Fibroblast of upper back skin (primary cell): ENCODE measurements at regions not wholly inside any gene's neighbourhood (a gene's known extent, or its start where the extent isn't known, plus 50 kb on each side); places are given as distances from the start of the nearest gene placed in this dataset.
"Not testable (repeated sequence)": the region's sequence is repeated elsewhere in the genome, so short reads cannot be mapped to it uniquely, and the experiment has no call there.

Experiments used
- DNase-seq: peaks from one replicate; pipeline ENCODE4 v3.0.0-alpha.2; 2013

- DNase-seq: no peak
These were observed 998.1 kb downstream of the SI start for GRCh38 chr3:164080208-164080607.

- DNase-seq: no peak
These were observed 1014.0 kb downstream of the SI start for GRCh38 chr3:164064298-164064697.

- no peak for DNase-seq
These were observed 1017.4 kb downstream of the SI start for GRCh38 chr3:164060923-164061322.

GRCh38 chr3:164049847-164050246 lies 1028.4 kb downstream of the SI start:
- no peak for DNase-seq

GRCh38 chr3:164048451-164048850 lies 1029.8 kb downstream of the SI start:
- DNase-seq: no peak

GRCh38 chr3:164040991-164041390 lies 1037.3 kb downstream of the SI start:
- DNase-seq: no peak

GRCh38 chr3:164030194-164030593 lies 1048.1 kb downstream of the SI start:
- no peak for DNase-seq

GRCh38 chr3:164024786-164025185 lies 1053.5 kb downstream of the SI start:
- DNase-seq: no peak

- no peak for DNase-seq
These were observed 1054.8 kb downstream of the SI start for GRCh38 chr3:164023480-164023879.

- DNase-seq: no peak
These were observed 1059.8 kb downstream of the SI start for GRCh38 chr3:164018500-164018899.

GRCh38 chr3:164007765-164008164 lies 1070.5 kb downstream of the SI start:
- no peak for DNase-seq

- no peak for DNase-seq
These were observed 1074.1 kb downstream of the SI start for GRCh38 chr3:164004205-164004604.

- DNase-seq: not testable (repeated sequence)
These were observed 1075.3 kb downstream of the SI start for GRCh38 chr3:164003016-164003415.

- no peak for DNase-seq
These were observed 1094.4 kb downstream of the SI start for GRCh38 chr3:163983940-163984339.

GRCh38 chr3:163971861-163972260 lies 1106.4 kb downstream of the SI start:
- no peak for DNase-seq

- no peak for DNase-seq
These were observed 1121.2 kb downstream of the SI start for GRCh38 chr3:163957072-163957471.

- DNase-seq: no peak
These were observed 1124.8 kb downstream of the SI start for GRCh38 chr3:163953526-163953925.

- no peak for DNase-seq
These were observed 1125.8 kb downstream of the SI start for GRCh38 chr3:163952499-163952898.

- DNase-seq: no peak
These were observed 1126.8 kb downstream of the SI start for GRCh38 chr3:163951397-163951987.

GRCh38 chr3:163946785-163947184 lies 1131.5 kb downstream of the SI start:
- DNase-seq: no peak

GRCh38 chr3:163943664-163944063 lies 1134.6 kb downstream of the SI start:
- no peak for DNase-seq

GRCh38 chr3:163939926-163940325 lies 1138.4 kb downstream of the SI start:
- DNase-seq: no peak

- no peak for DNase-seq
These were observed 1141.8 kb downstream of the SI start for GRCh38 chr3:163936543-163936942.

- DNase-seq: no peak
These were observed 1142.9 kb downstream of the SI start for GRCh38 chr3:163935411-163935810.

GRCh38 chr3:163929069-163929652 lies 1149.1 kb downstream of the SI start:
- DNase-seq: no peak
